Erythroblast (primary cell): ENCODE measurements at regions not wholly inside any gene's neighbourhood (a gene's known extent, or its start where the extent isn't known, plus 50 kb on each side); places are given as distances from the start of the nearest gene placed in this dataset.
A peak's percentile ranks its signal among the peaks of the same experiment; 100 is the strongest.
"Not testable (repeated sequence)": the region's sequence is repeated elsewhere in the genome, so short reads cannot be mapped to it uniquely, and the experiment has no call there.

Experiments
- DNase-seq, 2 experiments: peaks; one replicate each; lab custom pipeline; 2025; lab: John Stamatoyannopoulos, UW
- GATA1 ChIP-seq: IDR thresholded peaks from 2 replicates; pipeline ENCODE4 v1.6.1; 2011; ENCODE audit warnings: low read depth, mild to moderate bottlenecking, control low read depth, low read length, moderate library complexity
- POLR2A ChIP-seq: IDR thresholded peaks from 2 replicates; pipeline ENCODE4 v1.6.1; 2011; ENCODE audit warnings: mild to moderate bottlenecking, low read length

DNA sequence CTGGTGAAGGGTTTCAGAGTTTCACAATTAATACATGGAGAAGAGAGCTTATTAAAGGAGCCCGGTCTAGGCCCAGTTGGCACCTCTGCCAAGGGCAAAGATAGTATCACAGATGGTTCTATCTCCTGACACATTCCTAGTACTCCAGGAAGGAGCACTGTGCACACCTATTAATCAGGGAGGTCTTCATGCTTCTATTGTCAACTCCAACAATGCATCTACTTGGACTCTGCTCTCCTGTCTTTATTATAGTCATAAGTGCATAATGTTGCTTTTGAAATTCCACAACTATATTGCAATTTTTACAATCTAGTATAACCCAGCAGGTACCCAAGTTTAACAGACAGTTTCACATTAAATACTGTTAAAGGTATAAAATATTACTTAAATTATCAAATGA is 174.5 kb upstream of the TSC22D1 start:
- no peak for DNase-seq
- TF ChIP-seq POLR2A, result no peak
- no peak for TF ChIP-seq GATA1

DNA sequence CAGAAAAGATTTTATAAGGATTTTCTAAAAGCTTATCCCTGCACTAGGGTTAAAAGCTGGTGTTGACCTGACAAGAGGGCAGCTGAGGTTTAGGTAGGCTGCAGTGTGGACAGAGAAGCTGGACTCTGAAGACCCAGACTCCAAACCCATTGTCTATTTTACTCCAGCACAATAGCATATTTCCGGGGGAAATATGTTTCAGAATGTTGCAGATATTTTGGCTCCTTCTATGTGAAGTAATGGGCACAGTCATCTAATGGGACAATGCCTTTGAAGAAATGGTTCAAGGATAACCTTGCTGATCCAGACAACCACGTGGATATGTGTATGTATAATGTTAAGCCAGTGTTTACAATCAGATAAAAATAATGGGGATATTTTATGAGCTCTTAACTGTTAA is 173.8 kb upstream of the TSC22D1 start:
- DNase-seq, result no peak

DNA sequence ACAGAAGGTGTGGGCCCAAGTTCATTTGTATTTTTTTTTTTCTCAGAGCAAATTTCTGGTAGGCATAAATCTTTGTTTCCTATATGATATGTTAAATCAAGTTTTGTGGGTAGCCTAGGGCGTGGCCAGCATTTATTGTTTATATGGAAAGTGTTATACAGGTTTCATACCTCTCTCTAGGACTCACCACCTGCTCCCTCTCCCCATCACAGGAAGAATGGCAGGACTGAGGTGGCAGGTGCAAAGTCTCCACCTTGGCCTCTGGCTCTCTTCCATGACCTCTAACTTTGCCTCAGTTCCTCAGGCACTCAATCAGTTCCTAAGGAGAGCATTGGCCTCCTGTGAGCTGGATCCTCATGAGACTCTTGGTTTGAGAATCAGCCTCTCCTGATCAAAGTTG is 172.3 kb upstream of the TSC22D1 start:
- no peak for DNase-seq
- TF ChIP-seq POLR2A (no peak), GATA1 (no peak)

More for the DNA sequence above, 173.8 kb upstream of the TSC22D1 start:
- TF ChIP-seq GATA1, result no peak
- no peak for TF ChIP-seq POLR2A

DNA sequence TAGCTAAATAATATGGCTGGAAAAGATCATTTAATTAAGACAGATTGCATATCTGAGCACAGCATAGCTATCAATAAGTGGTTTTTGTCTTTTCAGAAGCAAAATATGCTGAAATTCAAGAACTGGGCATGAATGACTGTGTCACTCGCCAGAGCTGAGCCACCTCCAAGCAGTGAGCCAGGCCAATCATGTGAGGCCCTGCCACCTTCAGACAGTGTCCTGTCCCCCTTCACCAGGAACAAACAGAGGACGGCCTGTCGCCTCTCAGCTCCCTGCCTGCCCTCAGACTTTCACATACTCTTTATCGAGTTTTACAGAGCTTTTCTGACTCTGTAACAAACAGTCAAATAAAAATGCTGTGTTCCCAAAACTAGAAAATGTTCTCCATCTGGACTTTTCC is 171.0 kb upstream of the TSC22D1 start:
- DNase-seq, result no peak
- TF ChIP-seq POLR2A (no peak), GATA1 (no peak)

DNA sequence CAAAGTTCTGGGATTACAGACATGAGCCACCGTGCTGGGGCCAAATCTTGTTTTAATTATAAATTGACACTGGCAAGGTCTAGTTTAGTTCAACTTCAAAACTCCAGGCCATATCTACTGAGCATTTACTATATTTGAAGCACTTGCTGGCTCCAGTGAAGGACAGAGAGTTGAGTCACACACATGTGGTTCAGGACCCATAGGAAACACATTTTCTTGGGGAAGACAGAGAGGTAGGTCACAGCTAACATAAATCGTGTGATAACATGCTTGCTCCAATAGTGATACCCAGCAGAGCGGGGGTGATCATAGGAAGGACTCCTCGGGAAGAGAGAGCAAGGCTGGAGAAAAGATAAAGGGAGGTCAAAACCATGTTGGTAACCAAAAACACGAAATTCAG is 170.6 kb upstream of the TSC22D1 start:
- DNase-seq, result no peak
- TF ChIP-seq POLR2A (no peak), GATA1 (no peak)

DNA sequence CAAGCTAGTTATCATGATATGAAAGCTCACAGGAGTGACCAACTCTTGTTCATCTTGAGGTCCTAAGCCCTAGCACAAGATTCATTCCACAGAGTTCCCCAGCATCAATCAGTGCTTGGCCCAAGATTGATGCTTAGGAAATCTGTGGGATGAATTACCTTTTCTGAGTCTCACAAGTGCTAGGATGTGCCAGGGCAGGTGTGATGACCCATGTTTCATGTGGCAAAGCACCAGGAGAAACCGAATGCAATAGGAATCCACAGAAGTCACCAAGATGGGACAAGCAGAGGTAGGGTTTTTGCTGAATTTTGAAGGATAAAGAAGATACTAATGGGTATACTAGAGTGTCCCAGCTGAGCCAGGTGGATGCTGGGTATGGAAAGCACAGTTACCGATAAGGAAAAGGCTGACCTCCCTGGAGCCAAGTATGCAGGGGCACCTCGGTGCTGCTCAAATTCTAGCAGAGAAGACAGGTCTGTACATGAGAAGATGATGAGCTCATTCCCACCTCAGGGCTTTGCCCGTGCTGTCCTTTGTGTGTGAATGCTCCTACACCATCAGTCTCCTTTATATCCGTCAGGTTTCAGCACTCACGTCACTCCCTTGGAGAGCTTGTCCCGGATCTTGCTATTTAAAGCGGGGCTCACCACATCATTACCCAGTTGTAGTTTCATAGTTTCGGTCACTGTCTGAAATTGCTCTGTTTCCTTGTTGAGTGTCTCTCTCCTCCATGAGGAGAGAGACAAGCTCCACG is 168.9 kb upstream of the TSC22D1 start:
- TF ChIP-seq POLR2A (no peak), GATA1 (no peak)
- no peak for DNase-seq

DNA sequence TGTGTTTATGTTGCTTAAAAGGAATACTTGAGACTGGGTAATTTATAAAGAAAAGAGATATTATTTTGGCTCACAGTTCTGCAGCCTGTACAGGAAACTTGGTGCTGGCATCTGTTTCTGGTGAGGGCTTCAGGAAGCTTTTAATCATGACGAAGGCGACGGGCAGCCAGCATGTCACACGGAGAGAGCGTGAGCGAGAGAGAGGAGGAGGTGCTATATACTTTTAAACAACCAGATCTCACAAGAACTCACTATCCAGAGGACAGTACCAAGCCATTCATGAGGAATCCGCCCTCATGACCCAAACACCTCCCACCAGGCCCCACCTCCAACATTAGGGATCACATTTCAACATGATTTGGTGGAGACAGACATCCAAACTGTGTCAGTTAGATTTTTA is 163.4 kb upstream of the TSC22D1 start:
- no peak for DNase-seq

DNA sequence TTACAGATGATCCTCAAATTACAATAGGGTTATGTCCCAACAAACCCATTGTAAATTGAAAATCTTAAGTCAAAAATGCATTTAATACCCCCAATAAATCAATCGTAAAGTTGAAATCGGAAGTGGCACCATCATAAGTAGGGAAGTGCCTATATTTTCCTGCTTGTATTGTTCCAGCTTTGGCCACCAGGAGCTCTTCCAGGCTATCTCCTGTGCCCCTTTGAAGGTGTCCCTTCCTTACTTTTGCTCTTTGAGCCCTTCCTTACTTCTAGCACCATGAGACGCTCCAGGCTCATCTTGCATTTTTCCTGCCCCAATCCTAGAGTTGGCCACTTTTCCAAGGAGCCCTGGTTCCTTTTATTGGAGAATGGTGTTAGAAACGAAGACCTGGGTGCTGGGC is 163.0 kb upstream of the TSC22D1 start:
- TF ChIP-seq POLR2A (no peak), GATA1 (no peak)
- DNase-seq, result no peak

More for the DNA sequence above, 163.4 kb upstream of the TSC22D1 start:
- TF ChIP-seq GATA1, result no peak
- no peak for TF ChIP-seq POLR2A

DNA sequence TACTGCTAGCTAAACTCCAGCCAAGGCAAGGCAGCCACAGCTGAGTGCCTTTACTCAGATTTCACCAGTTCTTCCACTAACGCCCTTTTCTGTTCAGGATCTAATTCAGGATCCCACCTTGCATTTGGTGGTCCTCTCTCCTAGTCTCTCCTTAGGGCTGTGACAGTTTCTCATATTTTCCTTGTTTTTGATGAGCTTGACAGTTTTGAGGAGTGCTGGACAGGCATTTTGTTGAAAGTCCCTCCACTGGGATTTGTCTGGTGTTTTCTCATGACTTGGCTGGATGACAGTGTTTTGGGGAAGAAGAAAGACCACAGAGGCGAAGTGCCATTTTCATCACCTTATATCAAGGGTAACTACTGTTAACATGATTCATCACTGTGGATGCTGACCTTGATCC is 162.3 kb upstream of the TSC22D1 start:
- TF ChIP-seq GATA1, result no peak
- no peak for TF ChIP-seq POLR2A
- no peak for DNase-seq

DNA sequence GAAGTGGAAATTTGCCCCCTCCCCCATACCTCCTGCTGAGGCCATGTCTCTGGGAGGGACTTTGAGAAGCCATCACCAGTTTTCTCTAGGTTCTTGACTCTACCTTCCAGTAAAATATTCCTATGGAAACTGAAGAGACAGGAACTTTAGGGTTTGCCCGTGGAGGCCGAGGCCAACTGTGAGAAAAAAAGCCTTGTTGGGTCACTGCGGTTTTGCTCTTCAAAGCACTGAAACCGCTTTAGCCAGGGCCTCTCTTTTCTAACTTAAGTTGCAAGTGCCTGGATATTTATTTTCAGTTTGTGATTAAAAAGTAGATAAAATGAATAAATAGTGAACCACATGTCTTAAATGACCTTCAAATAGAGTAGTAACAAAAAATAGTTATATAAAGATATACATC is 159.7 kb upstream of the TSC22D1 start:
- TF ChIP-seq POLR2A, result no peak
- no peak for TF ChIP-seq GATA1
- DNase-seq, result no peak

DNA sequence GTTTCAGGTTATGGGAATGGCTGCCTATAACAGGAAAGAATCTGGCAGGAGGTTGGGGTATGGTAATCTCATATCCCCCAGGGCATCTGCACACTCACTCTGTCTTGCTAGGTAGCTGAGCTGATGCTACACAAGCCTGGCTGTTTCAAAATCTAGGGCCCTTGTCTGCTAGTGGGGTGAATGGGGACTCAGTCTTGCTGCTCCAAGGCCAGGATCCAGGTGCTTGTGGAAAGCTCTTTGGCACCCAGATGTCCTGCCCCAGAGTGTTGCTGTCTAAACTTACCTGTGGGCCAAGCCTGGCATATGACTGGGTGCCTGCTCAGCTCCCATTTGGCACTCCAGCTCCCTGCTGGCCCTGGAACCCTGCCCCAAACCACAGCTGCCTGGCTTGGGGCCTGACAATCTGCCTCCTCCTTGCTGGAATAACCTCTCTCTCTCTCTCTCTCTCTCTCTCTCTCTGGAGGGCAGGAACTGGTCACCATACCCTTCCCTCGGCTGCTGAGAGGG is 158.1 kb upstream of the TSC22D1 start:
- no peak for DNase-seq
- no peak for TF ChIP-seq POLR2A
- TF ChIP-seq GATA1, result no peak

DNA sequence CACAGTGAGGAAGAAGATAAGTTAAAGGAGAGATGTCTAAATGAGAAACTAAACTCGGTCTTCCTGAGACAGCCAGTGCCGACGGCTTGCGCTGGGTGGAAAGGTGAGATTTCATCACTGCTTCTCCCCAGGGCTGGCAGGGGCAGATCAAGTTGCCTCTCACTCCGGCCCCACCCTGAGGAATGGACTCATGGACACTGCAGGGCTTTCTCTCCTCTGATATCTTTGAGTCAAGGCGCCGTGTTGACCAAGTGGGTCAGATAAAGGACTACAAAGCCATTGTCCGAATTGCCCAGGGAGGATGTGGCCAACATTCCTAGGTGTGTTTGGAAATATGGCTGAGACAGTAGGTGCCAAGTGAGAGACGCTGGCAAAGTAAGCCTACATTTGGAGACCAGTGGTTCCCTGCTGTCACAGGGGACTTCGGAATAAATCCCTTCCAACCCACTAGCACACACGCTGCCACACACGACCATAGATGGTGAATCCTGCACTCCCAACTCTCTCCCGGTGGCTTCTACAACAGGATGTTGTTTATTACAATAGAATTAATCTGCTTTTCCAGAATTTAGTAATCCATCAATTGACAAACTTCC is 156.5 kb upstream of the TSC22D1 start:
- TF ChIP-seq POLR2A (no peak), GATA1 (no peak)
- DNase-seq, result no peak

DNA sequence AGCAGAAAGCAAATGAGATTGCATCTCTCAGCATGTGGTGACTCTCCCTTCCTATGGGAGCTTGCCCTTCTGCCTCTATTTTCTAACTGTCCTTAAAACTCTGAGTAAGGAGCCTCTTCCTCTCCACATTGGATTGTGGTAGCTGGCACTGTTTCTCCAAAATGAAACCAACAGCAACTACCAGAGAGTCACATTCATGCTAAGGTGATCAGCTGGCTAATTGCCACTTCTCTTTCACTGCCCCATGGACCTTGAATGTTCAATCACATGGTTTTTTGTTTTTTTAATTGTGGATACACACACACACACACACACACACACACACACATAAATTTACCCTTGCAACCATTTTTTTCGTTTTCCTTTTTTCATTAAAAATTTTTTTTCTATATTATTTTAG is 154.7 kb upstream of the TSC22D1 start:
- TF ChIP-seq POLR2A (no peak), GATA1 (no peak)
- DNase-seq, result no peak

DNA sequence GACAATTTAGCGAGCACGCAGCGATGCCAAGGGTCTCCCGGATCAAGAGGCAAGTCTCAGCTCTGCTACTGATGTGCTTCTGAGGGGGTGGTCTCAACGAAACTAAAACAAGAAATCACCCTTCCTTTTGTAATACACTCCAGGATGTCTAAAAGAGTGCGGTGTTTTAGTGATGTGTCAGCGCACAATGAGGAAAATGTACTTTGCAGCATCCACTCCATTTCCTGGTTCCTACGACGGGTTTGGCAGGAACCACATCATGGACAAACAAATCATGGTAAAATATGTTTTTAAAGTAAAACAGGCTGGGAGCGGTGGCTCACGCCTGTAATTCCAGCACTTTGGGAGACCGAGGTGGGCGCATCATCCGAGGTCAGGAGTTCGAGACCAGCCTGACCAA is 154.0 kb upstream of the TSC22D1 start:
- DNase-seq, result no peak
- no peak for TF ChIP-seq GATA1
- no peak for TF ChIP-seq POLR2A

DNA sequence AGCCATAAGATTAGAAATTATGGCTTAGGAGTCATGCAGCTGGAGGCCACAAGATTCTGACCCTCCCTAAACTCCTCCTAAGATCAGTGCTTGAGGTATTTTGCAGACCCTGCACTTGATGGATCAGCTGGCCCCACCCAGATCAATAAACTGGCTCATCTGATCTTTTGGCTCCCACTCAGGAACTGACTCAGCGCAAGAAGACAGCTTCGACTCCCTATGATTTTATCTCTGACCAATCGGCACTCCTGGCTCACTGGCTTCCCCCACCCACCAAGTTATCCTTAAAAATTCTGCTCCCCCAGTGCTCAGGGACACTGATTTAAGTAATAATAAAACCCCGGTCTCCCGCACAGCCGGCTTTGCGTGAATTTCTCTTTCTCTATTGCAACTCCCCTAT is 151.5 kb upstream of the TSC22D1 start:
- DNase-seq, result not testable (repeated sequence)

DNA sequence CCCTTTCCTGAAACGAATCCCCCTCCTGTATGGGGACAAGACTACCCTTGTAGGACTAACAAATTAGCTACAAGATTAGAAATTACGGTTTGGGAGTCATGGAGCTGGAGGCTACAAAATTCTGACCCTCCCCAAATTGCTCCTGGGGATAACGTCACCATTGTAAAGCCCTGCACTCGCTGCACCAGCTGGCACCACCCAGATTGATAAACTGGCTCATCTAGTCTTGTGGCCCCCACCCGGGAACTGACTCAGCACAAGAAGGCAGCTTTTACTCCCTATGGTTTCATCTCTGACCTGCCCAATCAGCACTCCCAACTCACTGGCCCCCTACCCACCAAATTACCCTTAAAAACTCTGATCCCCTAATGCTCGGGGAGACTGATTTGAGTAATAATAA is 150.6 kb upstream of the TSC22D1 start:
- DNase-seq, result peak; percentile 13 to 23
- TF ChIP-seq GATA1 (no peak), POLR2A (no peak)
